ENCODE measurements at regions not wholly inside any gene's neighbourhood (a gene's known extent, or its start where the extent isn't known, plus 50 kb on each side); places are given as distances from the start of the nearest gene placed in this dataset.
"Not testable (repeated sequence)": the region's sequence is repeated elsewhere in the genome, so short reads cannot be mapped to it uniquely, and the experiment has no call there.

- no peak for DNase-seq (ENCODE audit: low read depth in 2 of 2)
- TF ChIP-seq CTCF (IDR thresholded peaks at IDR 0.05; ENCODE audit: low read depth, low read length), result no peak
- H3K4me3 ChIP-seq (replicated peaks in 1 of 2; ENCODE audit: low read depth in 2 of 2, low read length in 2 of 2), result no peak overlapping the region
Measured at GRCh38 chr1:227486559-227486958, 76.8 kb upstream of the ZNF678 start.

GRCh38 chr1:227482023-227482299 is 81.4 kb upstream of the ZNF678 start:
- H3K4me3 ChIP-seq (replicated peaks in 1 of 2; ENCODE audit: low read depth in 2 of 2, low read length in 2 of 2), result no peak overlapping the region
- TF ChIP-seq CTCF (IDR thresholded peaks at IDR 0.05; ENCODE audit: low read depth, low read length), result no peak
- DNase-seq (ENCODE audit: low read depth in 2 of 2), result no peak

- not testable (repeated sequence) for DNase-seq (ENCODE audit: low read depth in 2 of 2); H3K4me3 ChIP-seq (replicated peaks in 1 of 2; ENCODE audit: low read depth in 2 of 2, low read length in 2 of 2)
Measured at GRCh38 chr1:227474072-227474471, 89.3 kb upstream of the ZNF678 start.

GRCh38 chr1:227472772-227473171 is 90.6 kb upstream of the ZNF678 start:
- H3K4me3 ChIP-seq (replicated peaks in 1 of 2; ENCODE audit: low read depth in 2 of 2, low read length in 2 of 2), result no peak overlapping the region
- TF ChIP-seq CTCF (IDR thresholded peaks at IDR 0.05; ENCODE audit: low read depth, low read length), result no peak
- DNase-seq (ENCODE audit: low read depth in 2 of 2), result no peak

- TF ChIP-seq CTCF (IDR thresholded peaks at IDR 0.05; ENCODE audit: low read depth, low read length), result no peak
- DNase-seq (ENCODE audit: low read depth in 2 of 2), result no peak
- no peak overlapping the region for H3K4me3 ChIP-seq (replicated peaks in 1 of 2; ENCODE audit: low read depth in 2 of 2, low read length in 2 of 2)
Measured at GRCh38 chr1:227470688-227471087, 92.7 kb upstream of the ZNF678 start.

GRCh38 chr1:227469708-227470107 is 93.6 kb upstream of the ZNF678 start:
- H3K4me3 ChIP-seq (replicated peaks in 1 of 2; ENCODE audit: low read depth in 2 of 2, low read length in 2 of 2), result no peak overlapping the region
- peak in 1 of 2 donors; percentile 3 for DNase-seq (ENCODE audit: low read depth in 2 of 2)
- no peak for TF ChIP-seq CTCF (IDR thresholded peaks at IDR 0.05; ENCODE audit: low read depth, low read length)

- DNase-seq (ENCODE audit: low read depth in 2 of 2), result no peak
- no peak overlapping the region for H3K4me3 ChIP-seq (replicated peaks in 1 of 2; ENCODE audit: low read depth in 2 of 2, low read length in 2 of 2)
- no peak for TF ChIP-seq CTCF (IDR thresholded peaks at IDR 0.05; ENCODE audit: low read depth, low read length)
Measured at GRCh38 chr1:227466039-227466645, 97.2 kb upstream of the ZNF678 start.

Data from cardiac fibroblast (primary cell).